DND-41 (cell line): ENCODE measurements at regions not wholly inside any gene's neighbourhood (a gene's known extent, or its start where the extent isn't known, plus 50 kb on each side); places are given as distances from the start of the nearest gene placed in this dataset.
"Not testable (repeated sequence)": the region's sequence is repeated elsewhere in the genome, so short reads cannot be mapped to it uniquely, and the experiment has no call there.

Source experiments
- ATAC-seq: fragments of 200-7000 bp; cut with Tn5 transposase; 3 replicates; pipeline ENCODE4 v1.9.1; 2021; ENCODE audit warnings: low read depth; ENCODE audit not compliant: insufficient read depth
- DNase-seq: peaks from one replicate; pipeline ENCODE4 v3.0.0-alpha.2; 2020
- H2AFZ ChIP-seq: 2 replicates; pipeline ENCODE4 v1.6.0; 2012; ENCODE audit warnings: low read depth, low read length
- H3K27ac ChIP-seq: 2 replicates; pipeline ENCODE4 v1.5.1; 2012; ENCODE audit warnings: low read length, inconsistent platforms
- H3K27me3 ChIP-seq: fragments of 200-600 bp; sonication (generic); 2 replicates; pipeline ENCODE4 v1.6.0; 2012; ENCODE audit warnings: low read length, mild to moderate bottlenecking, inconsistent platforms; ENCODE audit not compliant: insufficient read depth, poor library complexity
- H3K36me3 ChIP-seq: 2 replicates; pipeline ENCODE4 v1.5.1; 2012; ENCODE audit warnings: low read length, inconsistent platforms; ENCODE audit not compliant: insufficient read depth
- H3K4me1 ChIP-seq: 2 replicates; pipeline ENCODE4 v1.5.1; 2012; ENCODE audit warnings: mild to moderate bottlenecking, low read length; ENCODE audit not compliant: insufficient read depth
- H3K4me2 ChIP-seq: 2 replicates; pipeline ENCODE4 v1.6.0; 2012; ENCODE audit warnings: mild to moderate bottlenecking, moderate library complexity, low read length, inconsistent platforms; ENCODE audit not compliant: insufficient read depth
- H3K4me3 ChIP-seq, 2 experiments: fragments of 200-600 bp in 1 of 2; shearing (Covaris generic) in 1 of 2; 2 replicates each; pipeline ENCODE4 v1.5.1; 2012 to 2016; ENCODE audit warnings: inconsistent platforms in 2 of 2, low read length in 2 of 2, mild to moderate bottlenecking in 2 of 2, low read depth in 1 of 2, moderate library complexity in 1 of 2
- H3K79me2 ChIP-seq: 2 replicates; pipeline ENCODE4 v1.6.0; 2012; ENCODE audit warnings: low read length, inconsistent platforms; ENCODE audit not compliant: insufficient read depth
- H3K9ac ChIP-seq: 2 replicates; pipeline ENCODE4 v1.6.0; 2012; ENCODE audit warnings: low read depth, mild to moderate bottlenecking, inconsistent platforms, low read length, moderate library complexity
- H3K9me3 ChIP-seq: 2 replicates; pipeline ENCODE4 v1.5.1; 2012; ENCODE audit warnings: low read length, moderate library complexity, mild to moderate bottlenecking, inconsistent platforms; ENCODE audit not compliant: insufficient read depth, severe bottlenecking
- H4K20me1 ChIP-seq: 2 replicates; pipeline ENCODE4 v1.6.0; 2012; ENCODE audit warnings: low read length; ENCODE audit not compliant: insufficient read depth
- CTCF ChIP-seq: IDR thresholded peaks from 2 replicates; pipeline ENCODE4 v1.5.1; 2012; ENCODE audit warnings: borderline replicate concordance, low read length, moderate library complexity, mild to moderate bottlenecking; ENCODE audit not compliant: poor library complexity, severe bottlenecking; ENCODE audit errors: extremely low read depth
- EZH2 ChIP-seq: IDR thresholded peaks from 3 replicates; pipeline ENCODE4 v1.6.1; 2012; ENCODE audit warnings: borderline replicate concordance, low read depth, mild to moderate bottlenecking, moderate library complexity, low read length, inconsistent platforms; ENCODE audit not compliant: severe bottlenecking

GRCh38 chr17:53765609-53766008 lies 57.1 kb upstream of the KIF2B start:
- no peaks in the 10 kb centered on the region for H3K9me3 ChIP-seq
- H2AFZ ChIP-seq: no peak overlapping the region
- H3K79me2 ChIP-seq: no peaks in the 10 kb centered on the region
- no peaks in the 10 kb centered on the region for H3K27me3 ChIP-seq
- H3K4me3 ChIP-seq: no peak overlapping the region
- H3K4me1 ChIP-seq: no peaks in the 10 kb centered on the region
- no peak overlapping the region for H3K4me2 ChIP-seq
- no peak overlapping the region for H3K9ac ChIP-seq
- TF ChIP-seq EZH2 (no peak), CTCF (no peak)
- ATAC-seq: no peak
- H3K36me3 ChIP-seq: no peaks in the 10 kb centered on the region
- DNase-seq: no peak
- H4K20me1 ChIP-seq: no peaks in the 10 kb centered on the region
- H3K27ac ChIP-seq: no peak overlapping the region

- Histone ChIP-seq H3K79me2 (no peaks in the 10 kb centered on the region), H3K4me2 (no peak overlapping the region), H3K36me3 (no peaks in the 10 kb centered on the region), H2AFZ (no peak overlapping the region), H3K4me1 (no peaks in the 10 kb centered on the region), H3K27ac (no peak overlapping the region), H3K9me3 (no peaks in the 10 kb centered on the region), H4K20me1 (no peaks in the 10 kb centered on the region), H3K9ac (no peak overlapping the region), H3K4me3 (no peak overlapping the region), H3K27me3 (no peaks in the 10 kb centered on the region)
- no peak for ATAC-seq
- DNase-seq: no peak
- TF ChIP-seq CTCF (no peak), EZH2 (no peak)
Measured at GRCh38 chr17:53765129-53765528, 57.6 kb upstream of the KIF2B start.

- Histone ChIP-seq H3K4me1 (no peaks in the 10 kb centered on the region), H3K79me2 (no peaks in the 10 kb centered on the region), H3K9ac (no peak overlapping the region), H4K20me1 (no peaks in the 10 kb centered on the region), H3K4me2 (no peak overlapping the region), H3K27ac (no peak overlapping the region), H3K36me3 (no peaks in the 10 kb centered on the region), H3K4me3 (no peak overlapping the region), H2AFZ (no peak overlapping the region), H3K9me3 (no peaks in the 10 kb centered on the region), H3K27me3 (no peaks in the 10 kb centered on the region)
- DNase-seq: no peak
- TF ChIP-seq EZH2 (no peak), CTCF (no peak)
- ATAC-seq: no peak
Measured at GRCh38 chr17:53757559-53757958, 65.2 kb upstream of the KIF2B start.

- not testable (repeated sequence) for H2AFZ ChIP-seq, H4K20me1 ChIP-seq, H3K27me3 ChIP-seq, H3K36me3 ChIP-seq, H3K9ac ChIP-seq, H3K9me3 ChIP-seq, H3K4me3 ChIP-seq, H3K27ac ChIP-seq, DNase-seq, H3K4me1 ChIP-seq, H3K79me2 ChIP-seq, H3K4me2 ChIP-seq, ATAC-seq
Measured at GRCh38 chr17:53757116-53757515, 65.6 kb upstream of the KIF2B start.
